ENCODE measurements at regions not wholly inside any gene's neighbourhood (a gene's known extent, or its start where the extent isn't known, plus 50 kb on each side); places are given as distances from the start of the nearest gene placed in this dataset.
"Not testable (repeated sequence)": the region's sequence is repeated elsewhere in the genome, so short reads cannot be mapped to it uniquely, and the experiment has no call there.

DNA sequence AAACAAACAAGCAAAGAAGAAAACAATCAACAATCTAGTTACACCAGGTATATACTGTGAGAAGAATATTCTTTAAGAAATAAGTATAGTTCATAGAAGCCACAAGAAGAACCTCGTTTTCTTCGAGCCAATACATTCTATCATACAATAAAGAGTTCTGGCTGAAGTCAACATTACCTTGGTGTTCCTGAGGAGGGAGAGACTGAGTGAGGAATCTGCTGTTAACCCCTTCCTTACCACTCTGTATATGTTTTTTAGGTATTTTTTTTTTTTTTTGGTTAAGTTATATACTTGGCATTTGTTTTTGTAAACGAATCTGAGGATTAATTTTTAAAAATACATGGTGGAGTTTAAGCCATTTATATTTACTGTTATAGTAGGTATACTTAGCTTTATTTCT, 412.5 kb downstream of the NUP35 start:
- DNase-seq = no peak

DNA sequence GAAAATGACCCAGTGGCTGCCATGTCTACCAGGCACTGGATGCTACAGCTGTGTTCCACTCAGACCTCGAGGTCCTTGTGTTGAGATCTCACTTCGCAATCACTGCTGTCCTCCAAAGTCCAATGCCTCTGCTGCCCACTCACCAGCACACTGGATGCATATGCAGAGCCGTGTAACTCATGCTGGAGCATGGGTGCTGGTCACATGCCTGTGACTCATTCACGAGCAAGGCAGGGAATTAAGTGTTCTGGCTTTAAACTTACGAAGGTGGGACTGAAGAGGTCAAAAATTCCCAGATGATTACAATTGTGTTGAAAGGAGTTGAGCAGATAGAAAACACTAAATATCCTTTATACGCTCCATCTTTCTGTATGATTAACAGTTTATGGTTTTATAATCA, 417.5 kb downstream of the NUP35 start:
- no peak for DNase-seq

DNA sequence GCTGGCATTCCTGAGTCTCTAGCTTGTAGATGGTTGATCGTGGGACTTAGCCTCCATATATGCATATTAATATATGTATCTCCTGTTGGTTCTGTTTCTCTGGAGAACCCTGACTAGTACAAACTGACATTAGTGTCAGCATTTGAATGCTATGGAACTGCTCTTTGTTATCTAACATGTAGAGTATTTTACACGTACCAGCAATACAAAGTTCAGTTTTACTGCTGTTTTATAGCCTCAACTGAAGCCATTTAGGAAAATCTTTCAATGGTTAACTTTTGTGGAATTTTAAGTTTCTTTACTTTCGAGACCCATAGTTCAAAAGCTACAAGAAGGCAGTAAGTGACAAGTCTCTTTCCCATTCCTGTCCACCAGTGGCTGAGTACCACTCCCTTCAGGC, 418.4 kb downstream of the NUP35 start:
- DNase-seq = no peak

DNA sequence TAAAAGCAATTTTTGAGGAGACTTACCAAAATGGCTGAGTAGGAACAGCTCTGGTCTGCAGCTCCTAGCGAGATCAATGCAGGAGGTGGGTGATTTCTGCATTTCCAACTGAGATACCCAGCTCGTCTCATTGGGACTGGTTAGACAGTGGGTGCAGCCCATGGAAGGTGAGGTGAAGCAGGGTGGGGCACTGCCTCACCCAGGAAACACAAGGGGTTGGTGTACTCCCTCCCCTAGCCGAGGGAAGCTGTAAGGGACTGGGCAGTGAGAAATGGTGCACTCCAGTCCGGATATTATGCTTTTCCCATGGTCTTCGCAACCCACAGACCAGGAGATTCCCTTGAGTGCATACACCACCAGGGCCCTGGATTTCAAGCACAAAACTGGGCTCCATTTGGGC, 419.0 kb downstream of the NUP35 start:
- no peak for DNase-seq

- DNase-seq = no peak
These were observed 419.5 kb downstream of the NUP35 start for GRCh38 chr2:183543731-183544130.

DNA sequence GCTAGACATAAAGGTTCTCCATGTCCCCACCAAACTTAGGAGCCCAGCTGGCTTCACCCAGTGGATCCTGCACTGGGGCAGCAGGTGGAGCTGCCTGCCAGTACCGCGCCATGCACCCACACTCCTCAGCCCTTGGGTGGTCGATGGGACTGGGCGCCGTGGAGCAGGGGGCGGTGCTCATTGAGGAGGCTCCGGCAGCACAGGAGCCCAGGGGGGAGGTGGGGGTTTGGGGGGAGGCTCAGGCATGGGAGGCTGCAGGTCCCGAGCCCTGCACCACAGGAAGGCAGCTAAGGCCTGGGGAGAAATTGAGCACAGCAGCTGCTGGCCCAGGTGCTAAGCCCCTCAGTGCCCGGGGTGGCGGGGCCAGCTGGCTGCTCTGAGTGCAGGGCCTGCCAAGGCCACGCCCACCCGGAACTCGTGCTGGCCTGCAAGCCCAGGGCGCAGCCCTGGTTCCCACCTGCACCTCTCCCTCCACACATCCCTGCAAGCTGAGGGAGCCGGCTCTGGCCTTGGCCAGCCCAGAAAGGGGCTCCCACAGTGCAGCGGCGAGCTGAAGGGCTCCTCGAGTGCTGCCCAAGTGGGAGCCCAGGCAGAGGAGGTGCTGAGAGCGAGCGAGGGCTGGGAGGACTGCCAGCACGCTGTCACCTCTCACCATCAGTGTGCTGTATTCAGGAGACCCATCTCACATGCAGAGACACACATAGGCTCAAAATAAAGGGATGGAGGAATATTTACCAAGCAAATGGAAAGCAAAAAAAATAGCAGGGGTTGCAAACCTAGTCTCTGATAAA, 422.5 kb downstream of the NUP35 start:
- not testable (repeated sequence) for DNase-seq

DNA sequence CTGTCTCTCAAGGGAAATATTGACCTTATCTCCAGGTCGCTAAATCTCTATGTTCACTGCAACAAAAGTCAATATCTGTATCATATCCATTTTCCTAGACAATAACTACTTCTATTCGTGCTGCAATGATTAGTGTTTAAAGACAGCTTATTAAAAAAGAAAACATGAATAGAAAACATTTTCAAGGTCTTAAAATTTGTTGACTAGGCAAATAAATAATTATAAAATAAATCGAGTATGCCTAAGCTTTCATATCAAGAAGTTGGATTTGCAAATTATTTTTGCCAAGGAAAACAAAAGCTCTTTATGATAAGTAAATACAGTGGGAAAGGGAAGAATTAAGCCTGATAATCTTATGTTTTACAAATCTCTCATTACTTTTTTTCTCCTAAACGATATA, 428.5 kb downstream of the NUP35 start:
- DNase-seq = no peak

DNA sequence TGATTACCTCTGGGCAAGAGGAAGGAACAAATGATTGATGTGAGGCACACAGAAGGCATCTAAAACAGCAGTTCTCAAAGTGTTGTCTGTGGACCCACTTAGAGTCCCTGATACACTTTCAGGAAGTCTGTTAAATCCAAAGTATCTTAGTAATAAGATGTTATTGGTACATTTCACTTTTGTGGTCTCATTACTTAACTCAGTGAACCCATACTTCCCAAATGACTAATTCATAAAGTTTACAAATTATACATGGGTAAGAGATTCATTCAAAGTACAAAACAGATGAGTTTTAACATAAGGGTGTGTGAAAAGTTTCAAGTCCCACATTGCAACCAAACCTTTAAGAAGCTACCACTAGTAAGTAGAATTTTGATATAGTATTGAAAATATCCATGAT, 440.5 kb downstream of the NUP35 start:
- no peak for DNase-seq

- DNase-seq = no peak
These were observed 451.2 kb downstream of the NUP35 start for GRCh38 chr2:183575481-183575880.

DNA sequence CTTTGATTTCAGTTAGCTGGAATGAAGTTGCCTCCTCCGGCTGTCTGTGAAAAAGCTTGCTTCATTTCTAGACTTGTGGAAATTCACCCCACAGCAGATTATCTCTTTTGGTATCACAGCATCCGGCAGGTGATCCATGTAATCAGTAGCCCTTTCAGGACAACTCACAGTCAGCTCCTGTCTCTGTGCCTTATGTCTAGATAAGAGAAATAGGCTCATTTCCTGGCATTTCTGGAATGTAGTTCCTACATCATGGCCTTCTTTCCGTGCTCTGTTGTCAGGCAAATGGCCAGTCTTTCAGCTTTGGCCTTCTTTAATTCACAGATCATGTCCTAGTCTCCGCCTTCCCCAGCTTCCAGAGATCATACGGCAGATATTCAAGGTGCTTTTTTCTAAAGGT, 455.4 kb downstream of the NUP35 start:
- no peak for DNase-seq

- no peak for DNase-seq
These were observed 468.0 kb downstream of the NUP35 start for GRCh38 chr2:183592271-183592670.

DNA sequence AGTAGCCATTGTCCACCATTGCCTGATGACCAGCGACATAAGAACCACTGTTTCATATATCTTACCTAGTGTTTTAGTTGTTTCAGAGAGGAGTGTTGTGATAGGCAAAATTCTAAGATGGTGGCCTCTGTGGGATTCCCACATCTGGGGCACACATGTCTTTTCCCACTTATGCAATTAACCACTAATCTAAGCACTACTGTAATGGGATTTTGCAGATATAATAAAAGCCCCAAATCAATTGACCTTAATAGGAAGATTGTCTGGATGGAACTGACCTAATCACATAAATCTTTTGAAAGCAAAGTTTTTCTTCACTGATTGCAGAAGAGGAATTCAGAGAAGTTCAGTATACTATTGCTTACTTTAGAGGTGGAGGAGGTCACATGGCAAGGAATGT, 469.9 kb downstream of the NUP35 start:
- no peak for DNase-seq

DNA sequence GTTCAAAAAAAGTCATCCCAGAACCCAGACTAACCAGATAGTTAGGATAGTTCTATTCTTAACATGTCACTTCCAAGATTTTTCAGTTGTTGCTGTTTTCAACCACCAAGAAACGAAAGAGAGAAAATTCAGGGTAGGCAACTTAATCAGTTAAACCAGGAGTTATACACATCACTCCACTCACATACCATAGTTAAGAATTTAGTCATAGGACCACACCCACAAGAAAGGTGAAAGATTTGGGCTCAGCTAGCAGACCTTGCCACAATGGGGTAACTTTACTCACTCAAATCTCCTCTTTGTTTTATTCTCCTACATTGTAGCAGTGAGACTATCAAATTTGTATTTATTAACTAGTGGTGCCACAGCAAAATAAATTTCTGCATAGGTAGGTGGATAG, 473.6 kb downstream of the NUP35 start:
- DNase-seq = no peak

GRCh38 chr2:183604065-183604464, 479.8 kb downstream of the NUP35 start:
- peak; percentile 3 for DNase-seq

GRCh38 chr2:183605440-183605839, 481.2 kb downstream of the NUP35 start:
- no peak for DNase-seq

DNA sequence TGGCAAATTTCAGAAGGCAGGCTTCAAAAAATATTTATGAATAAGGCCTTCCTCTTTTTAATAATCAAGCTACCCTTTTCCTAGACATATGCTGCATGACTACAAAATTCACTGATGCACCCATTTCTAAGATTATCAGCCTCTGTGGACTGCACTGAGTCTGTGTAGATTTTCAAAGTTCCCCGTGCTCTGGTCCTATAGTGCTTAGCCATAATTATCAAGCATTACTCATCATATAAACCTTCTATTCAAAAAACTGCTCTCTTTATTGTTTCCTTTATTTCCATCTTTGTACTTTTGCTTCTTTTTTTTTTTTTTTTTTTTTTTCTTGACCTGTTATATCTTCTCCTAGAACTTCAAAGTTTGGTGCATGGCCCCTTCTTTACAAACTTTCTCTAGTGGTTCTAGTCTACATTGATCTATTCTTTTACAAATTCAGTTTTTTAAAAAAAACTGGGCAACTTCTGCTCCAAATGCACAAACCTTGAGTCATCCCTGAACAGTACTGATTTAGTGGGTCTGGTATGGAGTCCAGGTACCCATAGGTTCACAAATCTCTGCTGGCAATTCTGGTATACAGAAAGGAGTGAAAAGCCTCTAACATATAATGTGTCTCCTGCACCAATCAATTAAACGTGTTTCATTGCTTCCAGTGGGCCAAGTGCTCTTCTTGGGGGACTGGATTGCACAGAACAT, 481.9 kb downstream of the NUP35 start:
- DNase-seq = no peak

DNA sequence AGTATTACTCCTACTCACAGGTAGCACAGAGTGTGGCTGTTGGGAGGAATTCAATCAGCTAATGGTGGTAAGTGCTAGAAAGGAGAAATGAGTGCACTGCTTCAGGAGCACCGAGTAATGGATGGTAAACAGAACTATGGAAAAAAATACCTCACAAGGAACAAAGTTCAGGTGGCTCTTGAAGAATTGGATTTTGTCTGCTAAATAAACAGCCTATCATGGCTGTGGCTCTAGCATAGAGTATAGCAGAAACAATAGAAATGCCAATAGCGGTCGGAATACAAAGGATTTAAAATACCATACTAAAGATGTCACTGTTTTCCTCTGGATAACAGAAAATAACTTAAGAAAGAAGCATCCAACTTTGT, 482.5 kb downstream of the NUP35 start:
- DNase-seq = no peak

DNA sequence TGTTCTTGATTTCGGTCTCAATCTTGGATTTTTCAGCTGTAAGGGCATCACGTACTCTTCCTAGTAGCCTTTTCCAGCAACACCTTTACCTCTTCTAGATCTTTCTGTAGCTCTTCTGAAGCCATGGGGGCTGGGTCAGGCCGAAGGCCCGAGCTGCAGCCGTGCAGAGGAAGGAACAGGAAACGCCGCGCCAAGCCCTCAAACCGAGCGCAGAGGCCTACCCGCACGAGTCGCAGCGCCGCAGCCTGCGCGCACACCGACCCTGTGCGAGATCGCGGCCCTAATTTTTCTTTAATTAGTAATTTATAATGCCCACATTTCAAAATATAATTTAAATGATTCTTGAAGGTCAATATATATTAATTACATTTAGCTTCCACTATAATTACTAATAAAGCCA, 483.8 kb downstream of the NUP35 start:
- DNase-seq = no peak

GRCh38 chr2:183608747-183609146, 484.5 kb downstream of the NUP35 start:
- no peak for DNase-seq

DNA sequence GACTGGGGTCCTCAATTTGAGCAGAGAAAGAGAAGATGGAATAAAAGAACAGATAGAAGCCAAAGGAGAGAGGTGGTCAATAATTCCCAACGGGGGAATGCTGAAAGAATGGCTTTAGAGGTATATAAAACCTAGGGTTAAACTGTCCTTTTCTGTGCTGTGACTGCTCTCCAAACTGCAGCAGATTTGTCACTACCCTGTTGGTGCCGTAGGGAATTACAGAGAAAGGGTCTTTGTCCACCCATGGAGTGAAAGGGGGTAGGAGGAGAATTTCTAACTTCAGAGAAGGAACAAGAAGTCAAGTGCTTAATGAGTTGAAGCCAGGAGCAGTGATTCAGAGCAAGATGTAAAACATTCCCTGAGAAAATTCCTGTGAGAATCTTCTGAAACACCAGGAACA, 486.5 kb downstream of the NUP35 start:
- DNase-seq = no peak

GRCh38 chr2:183614799-183615435, 490.7 kb downstream of the NUP35 start:
- no peak for DNase-seq

DNA sequence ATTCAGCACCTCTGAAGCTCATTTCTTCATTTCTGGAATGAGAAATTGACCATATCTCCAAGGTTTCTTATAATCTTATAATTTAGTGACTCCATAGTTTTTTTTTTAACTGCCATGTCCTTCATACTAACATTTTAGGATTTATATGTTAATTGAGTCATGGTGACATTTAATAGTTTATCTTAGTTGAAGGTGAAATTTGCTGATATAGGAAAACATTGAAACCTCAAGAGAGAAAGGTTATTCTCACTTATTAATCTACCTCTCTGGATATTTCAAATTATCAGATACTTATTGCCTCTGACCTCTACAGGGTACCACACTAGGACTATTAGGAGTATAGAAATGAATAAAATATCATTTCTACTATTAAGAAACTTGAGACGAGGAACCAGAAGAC, 499.0 kb downstream of the NUP35 start:
- no peak for DNase-seq

GRCh38 chr2:183630964-183631363, 506.7 kb downstream of the NUP35 start:
- DNase-seq = no peak

DNA sequence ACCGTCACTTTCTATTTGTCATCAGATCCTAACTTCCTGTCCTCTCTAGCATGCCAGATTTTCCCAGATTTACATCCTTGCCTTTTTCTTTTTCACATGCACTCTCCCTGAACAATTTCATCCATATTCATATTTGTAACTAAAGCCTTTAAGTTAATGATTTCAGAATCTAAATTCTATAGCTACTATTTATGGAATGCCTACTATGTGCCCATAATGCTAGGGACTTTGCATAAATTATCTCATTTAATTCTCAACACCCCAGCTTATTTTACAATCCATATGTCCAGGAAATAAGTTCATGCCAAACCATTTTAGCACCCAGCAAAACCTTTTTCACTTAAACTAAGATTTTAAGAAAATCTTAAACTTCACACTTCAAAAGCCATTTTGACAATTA, 531.9 kb downstream of the NUP35 start:
- DNase-seq = no peak
